Spleen (tissue), 11 donors: ENCODE measurements at regions not wholly inside any gene's neighbourhood (a gene's known extent, or its start where the extent isn't known, plus 50 kb on each side); places are given as distances from the start of the nearest gene placed in this dataset.

Source experiments
- DNase-seq: peaks from one replicate; pipeline ENCODE4 v3.0.0-alpha.2; 2020
- H3K27ac ChIP-seq, 8 donors: fragments of 200-600 bp; sonication (generic) in 7 of 8; 1 replicate in 4 of 8; 2 replicates in 4 of 8; pipeline versions ENCODE4 v1.5.0 to v1.8.0; 2016 to 2021; ENCODE audit warnings: inconsistent platforms in 4 of 8, mild to moderate bottlenecking in 4 of 8, moderate library complexity in 1 of 8
- H3K27me3 ChIP-seq, 7 donors: fragments of 200-600 bp; sonication (generic) in 6 of 7; replicated peaks in 1 of 7; 1 replicate in 4 of 7; 2 replicates in 3 of 7; pipeline versions ENCODE4 v1.5.0 to v1.8.0; 2016 to 2021; ENCODE audit warnings: inconsistent platforms in 3 of 7, mild to moderate bottlenecking in 1 of 7
- H3K36me3 ChIP-seq, 6 donors: fragments of 200-600 bp; sonication (generic) in 5 of 6; 1 replicate in 4 of 6; 2 replicates in 2 of 6; pipeline versions ENCODE4 v1.5.0 to v1.8.0; 2016 to 2021; ENCODE audit warnings: inconsistent platforms in 2 of 6
- H3K4me1 ChIP-seq, 6 donors: fragments of 200-600 bp; sonication (generic) in 5 of 6; 1 replicate in 3 of 6; 2 replicates in 3 of 6; pipeline versions ENCODE4 v1.5.0 to v1.8.0; 2016 to 2021; ENCODE audit warnings: inconsistent platforms in 3 of 6
- H3K4me3 ChIP-seq, 8 donors: fragments of 200-600 bp; sonication (generic) in 7 of 8; 1 replicate in 4 of 8; 2 replicates in 4 of 8; pipeline versions ENCODE4 v1.5.0 to v1.8.0; 2016 to 2021; ENCODE audit warnings: inconsistent platforms in 4 of 8, mild to moderate bottlenecking in 4 of 8, moderate library complexity in 2 of 8
- H3K9me3 ChIP-seq, 8 donors: fragments of 200-600 bp; sonication (generic) in 7 of 8; 1 replicate in 4 of 8; 2 replicates in 4 of 8; pipeline versions ENCODE4 v1.5.0 to v1.8.0; 2016 to 2021; ENCODE audit warnings: inconsistent platforms in 4 of 8
- POLR2A ChIP-seq, 3 donors: fragments of 450-650 bp; IDR thresholded peaks; one replicate each; pipeline ENCODE4 v1.5.1; 2017; ENCODE audit warnings: antibody characterized with exemption in 3 of 3, mild to moderate bottlenecking in 1 of 3
- POLR2AphosphoS5 ChIP-seq, 3 donors: sonication (generic); formaldehyde crosslinking; IDR thresholded peaks; one replicate each; pipeline ENCODE4 v1.5.1; 2017; ENCODE audit warnings: antibody characterized with exemption in 3 of 3
- WGBS, 5 donors: extraction: QIAGEN DNeasy Blood & Tissue Kit in 3 of 5; methylation state at CpG; one replicate each; pipeline versions ENCODE4 v1.1.5 to v1.1.7; 2013 to 2018; 5-methylcytosine and 5-hydroxymethylcytosine counted together
- intact Hi-C: fragments of 100-400 bp; cut with DNase I; formaldehyde crosslinking; loops from one replicate; pipeline ENCODE4 v1.15.0; 2023; ENCODE audit warnings: low total_unique reads
- TF ChIP-seq, protein P1 (sequence below), 11 experiments: fragments of 200-600 bp in 7 of 11; fragments of 450-650 bp in 4 of 11; sonication (generic) in 4 of 11; IDR thresholded peaks in 8 of 11; conservative IDR thresholded peaks in 3 of 11; 1 replicate in 7 of 11; 2 replicates in 4 of 11; pipeline versions ENCODE4 v1.4.0 to v1.8.0; 2016 to 2021; ENCODE audit warnings: antibody characterized with exemption in 11 of 11, inconsistent platforms in 4 of 11, mild to moderate bottlenecking in 1 of 11
- donor health status: healthy with polysubstance abuse.
- donor health status: DM: no; HTN: no; CAD: no; lungs with moderate emphysema.
- donor health status: DM: no; HTN: no; CAD: no.
- donor health status: Bipolar disorder and iron deficiency.
- donor health status: healthy.
- donor health status: DM: no; HTN: no; CAD: no.
- donor health status: DM: yes; HTN: yes; CAD: no.

DNA sequence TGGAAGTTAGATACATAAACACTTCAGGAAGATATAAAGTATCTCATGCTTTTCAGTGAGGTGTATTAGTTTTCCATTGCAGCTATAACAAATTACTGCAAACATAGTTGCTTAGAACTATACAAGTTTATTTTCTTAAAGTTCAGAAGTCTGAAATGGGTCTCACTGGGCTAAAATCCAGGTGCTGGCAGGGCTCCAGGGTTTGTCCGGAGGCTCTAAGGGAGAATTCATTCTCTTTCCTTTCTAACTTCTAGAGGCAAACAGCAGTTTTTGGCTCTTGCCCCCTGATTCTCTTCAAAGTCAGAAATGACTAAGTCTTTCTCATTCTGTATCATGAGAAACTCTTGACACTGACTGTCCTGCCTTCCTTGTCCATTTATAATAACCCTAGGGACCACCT is 138.8 kb downstream of the AASDHPPT start:
- Histone ChIP-seq H3K9me3 (peaks cover 0 to 3% (median 0%) of the 10 kb centered on the region in 8 donors), H3K4me1 (no peaks in the 10 kb centered on the region), H3K27ac (no peak overlapping the region), H3K36me3 (no peaks in the 10 kb centered on the region), H3K4me3 (no peak overlapping the region), H3K27me3 (no peaks in the 10 kb centered on the region)
- no peak for TF ChIP-seq POLR2AphosphoS5 (IDR thresholded peaks at IDR 0.05)
- no peak for TF ChIP-seq POLR2A (IDR thresholded peaks at IDR 0.05)
- TF ChIP-seq, protein P1, sequence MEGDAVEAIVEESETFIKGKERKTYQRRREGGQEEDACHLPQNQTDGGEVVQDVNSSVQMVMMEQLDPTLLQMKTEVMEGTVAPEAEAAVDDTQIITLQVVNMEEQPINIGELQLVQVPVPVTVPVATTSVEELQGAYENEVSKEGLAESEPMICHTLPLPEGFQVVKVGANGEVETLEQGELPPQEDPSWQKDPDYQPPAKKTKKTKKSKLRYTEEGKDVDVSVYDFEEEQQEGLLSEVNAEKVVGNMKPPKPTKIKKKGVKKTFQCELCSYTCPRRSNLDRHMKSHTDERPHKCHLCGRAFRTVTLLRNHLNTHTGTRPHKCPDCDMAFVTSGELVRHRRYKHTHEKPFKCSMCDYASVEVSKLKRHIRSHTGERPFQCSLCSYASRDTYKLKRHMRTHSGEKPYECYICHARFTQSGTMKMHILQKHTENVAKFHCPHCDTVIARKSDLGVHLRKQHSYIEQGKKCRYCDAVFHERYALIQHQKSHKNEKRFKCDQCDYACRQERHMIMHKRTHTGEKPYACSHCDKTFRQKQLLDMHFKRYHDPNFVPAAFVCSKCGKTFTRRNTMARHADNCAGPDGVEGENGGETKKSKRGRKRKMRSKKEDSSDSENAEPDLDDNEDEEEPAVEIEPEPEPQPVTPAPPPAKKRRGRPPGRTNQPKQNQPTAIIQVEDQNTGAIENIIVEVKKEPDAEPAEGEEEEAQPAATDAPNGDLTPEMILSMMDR (IDR thresholded peaks at IDR 0.05 in 8 of 11, conservative IDR thresholded peaks at IDR 0.05 in 3 of 11): no peak
- 62 to 78% (median 75%) methylated on average over 1 of the region's 1 CpG for whole genome bisulfite sequencing, 5 donors
- intact Hi-C loops: no loop called here
- DNase-seq: no peak

DNA sequence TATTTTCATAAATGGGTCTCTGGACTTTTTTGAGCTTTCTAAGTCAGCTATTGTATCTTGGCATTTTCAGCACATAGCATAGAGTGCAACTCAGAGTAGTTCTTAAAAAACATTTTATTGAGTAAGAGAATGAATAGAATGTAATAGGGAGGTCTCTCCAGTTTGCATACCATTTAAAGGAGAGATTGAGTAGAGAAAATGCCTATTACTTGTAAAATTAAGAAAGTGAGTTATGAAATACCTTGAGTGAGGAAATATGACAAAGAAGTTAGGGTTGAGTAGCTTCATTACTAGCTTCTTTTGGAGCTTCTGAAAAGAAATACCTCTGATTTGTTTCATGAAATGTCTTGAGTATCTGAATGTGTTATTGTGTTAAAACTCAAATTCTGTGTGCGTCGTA is 140.0 kb downstream of the AASDHPPT start:
- H3K36me3 ChIP-seq: no peaks in the 10 kb centered on the region
- 86 to 96% (median 93%) methylated on average over 2 of the region's 2 CpGs for WGBS, 5 donors
- DNase-seq: no peak

DNA sequence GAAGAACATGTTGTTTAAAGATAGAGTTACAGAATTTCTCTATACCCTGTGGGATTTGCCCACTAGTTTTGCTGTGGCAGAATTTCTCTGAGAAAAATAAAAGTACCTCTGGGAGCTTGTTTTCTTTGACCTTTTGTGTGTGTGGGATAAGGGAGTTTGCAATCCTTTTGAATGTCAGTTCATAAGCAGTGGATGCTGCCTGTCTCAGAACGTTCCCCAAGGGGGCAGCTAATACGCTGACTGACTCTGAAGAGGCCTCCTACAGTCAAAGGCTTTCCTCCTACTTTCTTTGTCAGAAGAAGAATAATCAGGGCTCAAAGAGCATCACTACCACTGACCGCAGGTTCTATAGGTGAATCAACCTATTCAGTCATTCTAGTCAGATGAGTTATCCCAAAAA is 140.6 kb downstream of the AASDHPPT start:
- 59 to 73% (median 68%) methylated on average over 3 of the region's 3 CpGs for WGBS, 5 donors
- no peak overlapping the region for H3K27ac ChIP-seq
- no peaks in the 10 kb centered on the region for H3K36me3 ChIP-seq
- H3K9me3 ChIP-seq: peaks cover 0 to 22% (median 13%) of the 10 kb centered on the region in 8 donors
- H3K4me1 ChIP-seq: no peaks in the 10 kb centered on the region
- no peaks in the 10 kb centered on the region for H3K27me3 ChIP-seq
- H3K4me3 ChIP-seq: no peak overlapping the region
- intact Hi-C loops: no loop called here
- TF ChIP-seq, protein P1 (IDR thresholded peaks at IDR 0.05 in 8 of 11, conservative IDR thresholded peaks at IDR 0.05 in 3 of 11): no peak
- TF ChIP-seq POLR2AphosphoS5 (IDR thresholded peaks at IDR 0.05) (no peak), POLR2A (IDR thresholded peaks at IDR 0.05) (no peak)
- no peak for DNase-seq

More for the DNA sequence above, 140.0 kb downstream of the AASDHPPT start:
- no peak overlapping the region for H3K27ac ChIP-seq
- no peaks in the 10 kb centered on the region for H3K4me1 ChIP-seq
- no peak overlapping the region for H3K4me3 ChIP-seq
- no peaks in the 10 kb centered on the region for H3K27me3 ChIP-seq
- TF ChIP-seq, protein P1 (IDR thresholded peaks at IDR 0.05 in 8 of 11, conservative IDR thresholded peaks at IDR 0.05 in 3 of 11): no peak
- TF ChIP-seq POLR2A (IDR thresholded peaks at IDR 0.05) (no peak), POLR2AphosphoS5 (IDR thresholded peaks at IDR 0.05) (no peak)
- intact Hi-C loops: no loop called here
- H3K9me3 ChIP-seq: peaks cover 0 to 15% (median 7%) of the 10 kb centered on the region in 8 donors

DNA sequence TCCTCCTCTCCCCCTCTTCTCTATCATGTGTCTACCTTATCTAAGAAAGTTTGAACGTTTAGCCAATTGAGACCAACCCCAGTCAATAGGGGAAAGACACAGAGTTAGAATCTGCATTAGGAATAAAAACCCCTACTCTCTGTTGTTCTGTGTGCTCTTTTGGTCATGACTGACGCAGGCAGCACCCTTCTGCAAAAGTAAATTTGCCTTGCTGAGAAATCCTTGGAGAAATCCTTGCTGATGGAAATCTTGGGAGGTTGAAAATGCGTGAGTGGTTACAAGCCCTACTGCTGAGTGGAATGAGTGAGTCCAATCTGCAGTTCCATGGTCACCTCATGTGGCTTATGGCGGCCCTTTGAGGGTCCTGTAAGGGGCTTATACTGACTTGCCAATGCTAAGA is 145.2 kb downstream of the AASDHPPT start:
- intact Hi-C loops: no loop called here
- TF ChIP-seq POLR2A (IDR thresholded peaks at IDR 0.05): no peak
- TF ChIP-seq, protein P1 (IDR thresholded peaks at IDR 0.05 in 8 of 11, conservative IDR thresholded peaks at IDR 0.05 in 3 of 11): no peak
- no peak for TF ChIP-seq POLR2AphosphoS5 (IDR thresholded peaks at IDR 0.05)
- peaks cover 0 to 43% (median 24%) of the 10 kb centered on the region in 8 donors for H3K9me3 ChIP-seq
- WGBS, 5 donors: 73 to 89% (median 76%) methylated on average over 4 of the region's 4 CpGs
- H3K27me3 ChIP-seq: no peaks in the 10 kb centered on the region
- H3K4me1 ChIP-seq: no peaks in the 10 kb centered on the region
- no peak for DNase-seq
- H3K36me3 ChIP-seq: no peaks in the 10 kb centered on the region
- H3K27ac ChIP-seq: no peak overlapping the region
- H3K4me3 ChIP-seq: no peak overlapping the region
